ENCODE measurements at regions not wholly inside any gene's neighbourhood (a gene's known extent, or its start where the extent isn't known, plus 50 kb on each side); places are given as distances from the start of the nearest gene placed in this dataset.
A peak's percentile ranks its signal among the peaks of the same experiment; 100 is the strongest.

DNA sequence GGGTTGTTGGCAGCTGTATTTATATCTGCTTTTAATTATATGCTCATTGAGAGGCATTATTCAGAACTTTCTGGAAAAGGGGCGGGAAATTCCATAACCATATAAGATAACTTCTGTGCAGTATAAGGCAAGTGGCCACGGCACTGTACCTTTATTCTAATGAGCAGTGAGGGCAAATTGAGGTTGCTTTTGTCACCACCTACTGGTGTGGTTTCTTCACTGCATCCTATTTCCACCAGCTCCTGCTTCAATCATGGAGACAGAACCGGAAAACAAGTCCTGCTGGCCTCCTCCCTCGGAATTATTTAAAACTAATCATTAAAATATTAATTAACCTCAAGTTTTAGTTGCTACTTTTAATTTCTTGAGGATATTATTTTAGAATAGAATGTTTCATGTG is 759.4 kb downstream of the CBLN2 start:
- H3K27me3 ChIP-seq (replicated peaks; ENCODE audit: insufficient read depth, low read length): no peaks in the 10 kb centered on the region
- H3K4me2 ChIP-seq (ENCODE audit: low read depth, low read length): no peak overlapping the region
- no peak overlapping the region for H2AFZ ChIP-seq (ENCODE audit: low read length)
- H3K9ac ChIP-seq (ENCODE audit: low read length): no peak overlapping the region
- no peaks in the 10 kb centered on the region for H4K20me1 ChIP-seq (ENCODE audit: insufficient read depth, low read length)
- DNase-seq: peak; percentile 40
- H3K4me1 ChIP-seq (ENCODE audit: low read length): peaks cover 14% of the 10 kb centered on the region
- no peaks in the 10 kb centered on the region for H3K36me3 ChIP-seq (replicated peaks; ENCODE audit: insufficient read depth, low read length)
- H3F3A ChIP-seq (ENCODE audit: insufficient read depth, low read length): no peaks in the 10 kb centered on the region
- H3K9me2 ChIP-seq (replicated peaks; ENCODE audit: insufficient read depth, low read length): no peaks in the 10 kb centered on the region
- H3K9me3 ChIP-seq (replicated peaks; ENCODE audit: insufficient read depth, low read length): no peaks in the 10 kb centered on the region
- no peak overlapping the region for H3K4me3 ChIP-seq (ENCODE audit: low read length)
- H3K79me2 ChIP-seq (ENCODE audit: low read length): no peaks in the 10 kb centered on the region
- H3K27ac ChIP-seq (ENCODE audit: low read length): no peak overlapping the region
- TF ChIP-seq, protein P1, sequence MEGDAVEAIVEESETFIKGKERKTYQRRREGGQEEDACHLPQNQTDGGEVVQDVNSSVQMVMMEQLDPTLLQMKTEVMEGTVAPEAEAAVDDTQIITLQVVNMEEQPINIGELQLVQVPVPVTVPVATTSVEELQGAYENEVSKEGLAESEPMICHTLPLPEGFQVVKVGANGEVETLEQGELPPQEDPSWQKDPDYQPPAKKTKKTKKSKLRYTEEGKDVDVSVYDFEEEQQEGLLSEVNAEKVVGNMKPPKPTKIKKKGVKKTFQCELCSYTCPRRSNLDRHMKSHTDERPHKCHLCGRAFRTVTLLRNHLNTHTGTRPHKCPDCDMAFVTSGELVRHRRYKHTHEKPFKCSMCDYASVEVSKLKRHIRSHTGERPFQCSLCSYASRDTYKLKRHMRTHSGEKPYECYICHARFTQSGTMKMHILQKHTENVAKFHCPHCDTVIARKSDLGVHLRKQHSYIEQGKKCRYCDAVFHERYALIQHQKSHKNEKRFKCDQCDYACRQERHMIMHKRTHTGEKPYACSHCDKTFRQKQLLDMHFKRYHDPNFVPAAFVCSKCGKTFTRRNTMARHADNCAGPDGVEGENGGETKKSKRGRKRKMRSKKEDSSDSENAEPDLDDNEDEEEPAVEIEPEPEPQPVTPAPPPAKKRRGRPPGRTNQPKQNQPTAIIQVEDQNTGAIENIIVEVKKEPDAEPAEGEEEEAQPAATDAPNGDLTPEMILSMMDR (IDR thresholded peaks at IDR 0.05; ENCODE audit: low read length): peak; percentile 50
- TF ChIP-seq EZH2phosphoT487 (IDR thresholded peaks at IDR 0.05; ENCODE audit: low read length): no peak
- no peak for TF ChIP-seq EZH2 (optimal IDR thresholded peaks at IDR 0.05; ENCODE audit: low read depth, low read length)

DNA sequence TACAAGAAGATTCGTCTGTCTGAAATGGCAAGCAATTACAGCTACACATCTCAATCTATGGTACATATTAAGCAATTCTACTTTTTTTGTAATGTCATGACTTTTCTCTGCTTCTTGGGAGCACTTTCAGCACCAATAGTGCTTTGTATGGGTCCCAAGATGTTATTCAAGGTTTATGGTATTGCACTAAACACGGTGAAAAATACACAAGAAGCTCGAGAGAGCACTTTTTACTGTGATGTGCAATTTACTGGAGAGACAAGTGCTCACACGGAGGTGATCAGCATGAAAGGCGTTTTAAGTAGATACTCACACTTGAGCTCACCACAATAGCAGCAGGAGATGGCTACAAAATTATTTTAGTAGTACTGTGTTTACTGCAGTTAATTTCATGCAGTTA is 783.6 kb downstream of the CBLN2 start:
- Histone ChIP-seq H3K4me3 (ENCODE audit: low read length) (no peak overlapping the region), H3K4me2 (ENCODE audit: low read depth, low read length) (no peak overlapping the region), H4K20me1 (ENCODE audit: insufficient read depth, low read length) (no peaks in the 10 kb centered on the region), H3K9me2 (replicated peaks; ENCODE audit: insufficient read depth, low read length) (no peaks in the 10 kb centered on the region), H3K27me3 (replicated peaks; ENCODE audit: insufficient read depth, low read length) (no peaks in the 10 kb centered on the region), H3K27ac (ENCODE audit: low read length) (no peak overlapping the region), H3F3A (ENCODE audit: insufficient read depth, low read length) (no peaks in the 10 kb centered on the region), H3K36me3 (replicated peaks; ENCODE audit: insufficient read depth, low read length) (no peaks in the 10 kb centered on the region), H3K79me2 (ENCODE audit: low read length) (no peaks in the 10 kb centered on the region), H3K9me3 (replicated peaks; ENCODE audit: insufficient read depth, low read length) (no peaks in the 10 kb centered on the region), H2AFZ (ENCODE audit: low read length) (no peak overlapping the region), H3K9ac (ENCODE audit: low read length) (no peak overlapping the region), H3K4me1 (ENCODE audit: low read length) (no peaks in the 10 kb centered on the region)
- DNase-seq: no peak
- TF ChIP-seq, protein P1 (IDR thresholded peaks at IDR 0.05; ENCODE audit: low read length): no peak
- no peak for TF ChIP-seq EZH2phosphoT487 (IDR thresholded peaks at IDR 0.05; ENCODE audit: low read length)
- no peak for TF ChIP-seq EZH2 (optimal IDR thresholded peaks at IDR 0.05; ENCODE audit: low read depth, low read length)

DNA sequence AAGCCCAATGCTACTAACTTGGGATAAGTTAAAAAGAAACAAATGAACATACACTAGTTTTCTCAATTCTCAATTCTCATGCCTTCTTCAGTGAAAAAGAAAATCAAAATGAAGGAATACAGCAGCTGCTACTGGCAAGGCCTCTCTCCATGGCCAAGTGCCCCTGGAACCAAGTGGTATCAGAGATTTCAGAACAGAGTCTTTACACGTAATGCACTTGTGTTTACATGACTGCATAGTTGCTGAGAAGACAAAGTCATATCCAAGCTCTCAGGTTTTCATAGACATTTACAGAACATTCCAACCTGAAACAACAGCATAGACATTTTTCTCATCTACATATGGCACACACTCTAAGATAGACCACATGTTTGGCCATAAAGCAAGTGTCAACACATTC is 789.9 kb downstream of the CBLN2 start:
- no peaks in the 10 kb centered on the region for H3K9me2 ChIP-seq (replicated peaks; ENCODE audit: insufficient read depth, low read length)
- TF ChIP-seq EZH2phosphoT487 (IDR thresholded peaks at IDR 0.05; ENCODE audit: low read length): no peak
- TF ChIP-seq, protein P1 (IDR thresholded peaks at IDR 0.05; ENCODE audit: low read length): no peak
- TF ChIP-seq EZH2 (optimal IDR thresholded peaks at IDR 0.05; ENCODE audit: low read depth, low read length): no peak
- no peak overlapping the region for H3K4me3 ChIP-seq (ENCODE audit: low read length)
- no peak overlapping the region for H3K27ac ChIP-seq (ENCODE audit: low read length)
- no peaks in the 10 kb centered on the region for H4K20me1 ChIP-seq (ENCODE audit: insufficient read depth, low read length)
- no peak overlapping the region for H3K4me2 ChIP-seq (ENCODE audit: low read depth, low read length)
- no peaks in the 10 kb centered on the region for H3F3A ChIP-seq (ENCODE audit: insufficient read depth, low read length)
- no peaks in the 10 kb centered on the region for H3K79me2 ChIP-seq (ENCODE audit: low read length)
- no peaks in the 10 kb centered on the region for H3K36me3 ChIP-seq (replicated peaks; ENCODE audit: insufficient read depth, low read length)
- H3K4me1 ChIP-seq (ENCODE audit: low read length): no peaks in the 10 kb centered on the region
- no peaks in the 10 kb centered on the region for H3K27me3 ChIP-seq (replicated peaks; ENCODE audit: insufficient read depth, low read length)
- H3K9ac ChIP-seq (ENCODE audit: low read length): no peak overlapping the region
- no peak for DNase-seq
- no peaks in the 10 kb centered on the region for H3K9me3 ChIP-seq (replicated peaks; ENCODE audit: insufficient read depth, low read length)
- H2AFZ ChIP-seq (ENCODE audit: low read length): no peak overlapping the region
